NCI-H1694 treated with DMSO at 0.1 percent for 48 hours (cell line): ENCODE measurements at regions not wholly inside any gene's neighbourhood (a gene's known extent, or its start where the extent isn't known, plus 50 kb on each side); places are given as distances from the start of the nearest gene placed in this dataset.
"Not testable (repeated sequence)": the region's sequence is repeated elsewhere in the genome, so short reads cannot be mapped to it uniquely, and the experiment has no call there.

Source experiments
- DNase-seq: peaks from one replicate; lab custom pipeline; 2025; lab: John Stamatoyannopoulos, UW

GRCh38 chr1:14392859-14393365 lies 205.6 kb upstream of the KAZN start:
- no peak for DNase-seq

GRCh38 chr1:14396100-14396499 lies 202.4 kb upstream of the KAZN start:
- DNase-seq, result no peak

GRCh38 chr1:14403961-14404645 lies 194.4 kb upstream of the KAZN start:
- DNase-seq, result no peak

- no peak for DNase-seq
These were observed 193.6 kb upstream of the KAZN start for GRCh38 chr1:14404862-14405301.

GRCh38 chr1:14412235-14412634 lies 186.2 kb upstream of the KAZN start:
- no peak for DNase-seq

GRCh38 chr1:14413819-14414490 lies 184.5 kb upstream of the KAZN start:
- DNase-seq, result no peak

GRCh38 chr1:14415396-14415795 lies 183.1 kb upstream of the KAZN start:
- peak; percentile 0 for DNase-seq

GRCh38 chr1:14419778-14420218 lies 178.7 kb upstream of the KAZN start:
- not testable (repeated sequence) for DNase-seq

GRCh38 chr1:14420686-14421085 lies 177.8 kb upstream of the KAZN start:
- DNase-seq, result no peak

GRCh38 chr1:14421295-14421976 lies 177.0 kb upstream of the KAZN start:
- DNase-seq, result no peak

- DNase-seq, result no peak
These were observed 176.4 kb upstream of the KAZN start for GRCh38 chr1:14421977-14422609.

GRCh38 chr1:14424325-14425002 lies 174.0 kb upstream of the KAZN start:
- no peak for DNase-seq

- DNase-seq, result no peak
These were observed 171.6 kb upstream of the KAZN start for GRCh38 chr1:14426854-14427253.

GRCh38 chr1:14429577-14429976 lies 168.9 kb upstream of the KAZN start:
- no peak for DNase-seq

- not testable (repeated sequence) for DNase-seq
These were observed 165.8 kb upstream of the KAZN start for GRCh38 chr1:14432728-14433127.

GRCh38 chr1:14435368-14436023 lies 163.0 kb upstream of the KAZN start:
- DNase-seq, result no peak

- no peak for DNase-seq
These were observed 161.0 kb upstream of the KAZN start for GRCh38 chr1:14437417-14437918.

- DNase-seq, result no peak
These were observed 160.2 kb upstream of the KAZN start for GRCh38 chr1:14438127-14438769.

GRCh38 chr1:14439015-14439414 lies 159.5 kb upstream of the KAZN start:
- DNase-seq, result no peak

GRCh38 chr1:14440166-14440565 lies 158.3 kb upstream of the KAZN start:
- no peak for DNase-seq

- no peak for DNase-seq
These were observed 157.8 kb upstream of the KAZN start for GRCh38 chr1:14440731-14441130.
